ENCODE measurements at regions not wholly inside any gene's neighbourhood (a gene's known extent, or its start where the extent isn't known, plus 50 kb on each side); places are given as distances from the start of the nearest gene placed in this dataset.

- TF ChIP-seq POLR2A (IDR thresholded peaks at IDR 0.05; ENCODE audit: low read length) (no peak), GATA1 (IDR thresholded peaks at IDR 0.05; ENCODE audit: low read depth, low read length) (no peak)
These were observed 236.9 kb downstream of the CD109 start for GRCh38 chr6:73932866-73933265.

Measured in erythroblast (primary cell).